H1 (cell line): ENCODE measurements at regions not wholly inside any gene's neighbourhood (a gene's known extent, or its start where the extent isn't known, plus 50 kb on each side); places are given as distances from the start of the nearest gene placed in this dataset.

Experiments used
- CTCF ChIP-seq, 3 experiments: IDR thresholded peaks; 1 replicate in 2 of 3; 2 replicates in 1 of 3; pipeline versions ENCODE4 v1.5.1 to v1.6.1; 2011; ENCODE audit warnings: low read length in 3 of 3, mild to moderate bottlenecking in 3 of 3, inconsistent platforms in 2 of 3, low read depth in 1 of 3, moderate library complexity in 1 of 3; ENCODE audit not compliant: insufficient read depth in 1 of 3; ENCODE audit errors: control extremely low read depth in 1 of 3
- POLR2AphosphoS5 ChIP-seq: IDR thresholded peaks from 2 replicates; pipeline ENCODE4 v1.6.1; 2011; ENCODE audit warnings: low read depth, low read length
- USF2 ChIP-seq: IDR thresholded peaks from 2 replicates; pipeline ENCODE4 v1.6.1; 2011; ENCODE audit warnings: low read length, improper control_type of control experiment

DNA sequence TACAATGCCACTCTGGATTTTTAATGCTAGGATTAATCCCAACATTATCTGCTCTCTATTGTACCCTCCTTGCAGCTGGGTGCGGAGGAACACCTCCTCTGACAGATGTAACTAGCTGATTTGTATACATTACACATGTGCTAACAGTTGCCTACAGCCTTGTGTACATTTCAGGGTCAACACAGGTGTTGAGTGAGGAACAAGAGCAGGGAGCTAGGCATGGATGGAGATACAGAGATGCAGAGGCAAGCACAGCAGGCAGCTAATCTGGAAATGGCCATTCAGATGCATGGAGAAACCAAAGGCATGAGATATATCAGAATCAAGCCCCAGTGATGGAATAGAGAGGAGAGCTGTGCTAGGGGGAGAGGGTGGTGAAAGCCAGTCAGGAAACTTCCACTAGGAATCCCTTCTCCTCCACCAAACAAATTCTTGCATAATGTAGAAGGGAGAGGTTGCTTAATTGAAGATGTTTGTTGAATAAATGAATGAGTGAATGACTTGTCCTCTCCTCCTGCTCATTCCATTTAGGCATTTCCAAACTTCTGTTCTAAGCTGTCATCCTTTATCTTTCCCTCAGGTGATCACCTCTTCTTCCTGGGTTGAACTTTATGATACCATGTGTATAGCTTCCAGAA, 313.2 kb downstream of the ATP23 start:
- TF ChIP-seq POLR2AphosphoS5 (no peak), CTCF (IDR thresholded peaks at IDR 0.05; ENCODE audit: control extremely low read depth in 1 of 3, insufficient read depth in 1 of 3, low read depth in 1 of 3, low read length in 3 of 3) (no peak), USF2 (no peak)
